NCI-H1694 (cell line): ENCODE measurements at regions not wholly inside any gene's neighbourhood (a gene's known extent, or its start where the extent isn't known, plus 50 kb on each side); places are given as distances from the start of the nearest gene placed in this dataset.
"Not testable (repeated sequence)": the region's sequence is repeated elsewhere in the genome, so short reads cannot be mapped to it uniquely, and the experiment has no call there.

ENCODE experiments used
- DNase-seq: peaks from one replicate; lab custom pipeline; 2025; lab: John Stamatoyannopoulos, UW

DNA sequence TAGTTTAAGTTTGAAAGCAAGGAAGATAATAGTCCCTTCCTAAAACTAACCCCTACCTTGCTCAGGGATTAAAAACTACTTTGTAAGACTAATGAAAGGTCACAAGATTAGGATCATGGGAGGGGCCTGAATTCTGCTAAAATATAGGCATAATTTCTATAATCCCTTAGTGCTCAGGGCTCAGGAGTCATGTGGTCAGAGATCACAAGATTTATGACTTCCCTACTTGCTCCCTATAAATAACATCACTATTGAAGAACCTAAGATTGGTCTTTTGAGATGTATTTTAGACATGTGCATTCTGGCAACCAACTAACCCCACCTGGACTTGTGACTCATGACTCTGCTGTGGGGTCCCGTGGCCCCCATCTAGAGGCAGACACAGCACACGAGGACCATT, 81.1 kb downstream of the STMND1 start:
- DNase-seq, result no peak

DNA sequence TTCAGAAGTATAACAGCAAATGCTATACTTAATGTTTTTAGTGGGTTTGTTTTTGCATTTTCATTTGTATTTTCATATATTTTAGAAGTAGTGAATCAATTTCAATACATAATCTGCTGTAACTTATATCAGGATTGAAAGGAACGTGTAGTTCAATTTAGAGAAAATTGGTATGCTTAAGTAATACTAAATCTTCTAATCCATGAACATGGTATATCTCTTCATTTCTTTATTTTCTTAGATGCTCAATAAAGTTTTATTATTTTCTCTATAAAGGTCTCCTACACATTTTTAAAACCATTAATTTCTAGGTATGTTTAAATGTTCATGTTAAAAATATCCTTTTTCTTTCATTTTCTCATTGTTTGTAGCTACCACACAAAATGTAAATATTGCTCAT, 85.1 kb downstream of the STMND1 start:
- DNase-seq, result no peak

DNA sequence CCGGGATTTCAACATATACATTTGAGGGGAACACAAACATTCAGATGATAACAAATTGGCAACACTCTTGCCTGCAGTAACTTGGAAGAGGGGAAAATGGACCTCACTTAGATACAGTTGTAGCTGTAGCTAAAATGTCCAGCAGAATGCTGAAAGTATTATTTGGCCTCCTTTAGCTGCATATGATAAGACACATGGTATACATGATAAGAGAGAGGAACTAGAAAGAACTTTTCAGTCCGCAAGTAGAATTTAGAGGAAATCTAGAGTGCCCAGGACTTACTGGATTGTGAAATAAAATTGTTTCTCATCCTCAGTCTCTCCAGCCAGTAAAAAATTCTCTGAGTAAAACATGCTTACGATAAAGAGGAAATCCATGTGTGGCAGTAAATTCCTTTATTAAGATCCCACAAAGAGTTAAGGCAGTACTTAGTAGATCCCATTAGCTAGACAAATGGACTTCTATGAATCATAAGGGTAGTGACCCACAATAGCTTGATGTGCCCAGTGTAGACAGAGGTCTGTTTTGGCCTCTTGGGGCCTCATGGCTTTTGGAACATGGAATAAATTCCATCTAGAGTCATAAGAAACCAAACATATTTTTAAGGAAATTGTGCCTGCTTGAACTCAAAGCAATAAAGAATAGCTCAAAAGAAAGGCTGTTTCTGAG, 87.9 kb upstream of the RBM24 start:
- DNase-seq, result no peak

DNA sequence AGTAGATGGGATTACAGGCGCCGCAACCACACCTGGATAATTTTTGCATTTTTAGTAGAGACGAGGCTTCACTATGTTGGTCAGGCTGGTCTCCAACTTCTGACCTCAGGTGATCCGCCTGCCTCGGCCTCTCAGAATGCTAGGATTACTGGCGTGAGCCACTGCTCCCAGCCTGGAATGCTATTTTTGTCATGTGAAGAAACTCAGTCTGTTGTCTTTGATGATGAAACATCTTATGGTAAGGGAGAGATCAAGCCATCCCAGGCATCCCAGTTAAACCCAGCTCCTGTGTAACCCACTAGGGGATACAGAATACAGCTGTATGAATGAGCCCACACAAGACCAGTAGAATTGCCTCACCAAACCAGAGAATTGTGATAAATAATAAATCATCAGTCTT, 83.6 kb upstream of the RBM24 start:
- DNase-seq, result no peak

DNA sequence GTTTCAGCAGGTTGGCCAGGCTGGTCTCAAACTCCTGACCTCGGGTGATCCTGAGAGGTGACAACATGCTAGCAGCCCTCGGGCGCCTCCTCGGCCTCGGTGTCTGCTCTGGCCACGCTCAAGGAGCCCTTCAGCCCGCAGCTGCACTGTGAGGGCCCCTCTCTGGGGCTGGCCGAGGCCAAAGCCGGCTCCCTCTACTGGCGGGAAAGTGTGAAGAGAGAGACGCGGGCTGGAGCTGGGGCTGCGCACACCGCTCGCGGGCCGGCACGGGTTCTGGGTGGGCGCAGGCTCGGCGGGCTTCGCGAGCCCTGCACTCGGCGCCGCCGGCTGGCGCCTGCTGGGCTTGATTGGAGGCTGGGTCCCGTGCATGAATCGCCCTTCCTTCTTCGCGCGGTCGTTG, 80.8 kb upstream of the RBM24 start:
- no peak for DNase-seq

DNA sequence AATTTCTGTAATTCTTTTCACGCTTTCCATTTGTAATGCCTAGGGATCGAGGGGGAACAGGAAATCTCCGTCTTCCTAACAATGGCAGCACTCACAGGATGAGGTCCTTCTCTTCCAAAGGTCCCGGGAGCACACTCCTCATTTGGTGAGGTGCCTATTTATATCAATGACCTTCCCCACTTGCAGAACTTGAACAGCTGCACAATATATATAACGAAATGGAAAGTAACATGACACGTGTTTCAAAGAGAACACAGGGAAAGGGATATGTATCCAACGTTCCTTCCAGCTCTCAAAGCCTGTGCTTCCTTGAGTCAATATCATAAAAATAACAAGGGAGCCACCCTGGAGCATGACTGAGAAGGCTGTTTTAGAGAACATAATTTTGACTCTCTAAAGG, 78.6 kb upstream of the RBM24 start:
- no peak for DNase-seq

DNA sequence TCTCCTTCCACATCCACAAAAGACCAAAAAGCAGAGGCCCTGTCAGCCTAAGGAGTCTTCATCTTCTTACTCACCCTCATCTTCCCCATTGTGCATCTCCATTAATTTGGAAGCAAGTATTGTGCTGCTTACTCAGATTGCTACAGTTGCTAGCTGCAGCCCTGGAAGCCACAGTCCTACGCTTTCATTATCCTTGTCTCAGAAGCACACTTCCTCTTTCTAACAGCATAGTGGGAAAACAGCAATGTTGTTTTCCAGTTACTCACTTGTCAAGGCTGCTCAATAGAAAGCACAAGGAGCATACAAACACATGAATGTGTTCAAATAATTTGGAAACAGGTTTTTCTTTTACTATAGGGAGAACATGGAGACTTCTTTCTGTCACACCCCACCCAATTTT, 76.6 kb upstream of the RBM24 start:
- no peak for DNase-seq

DNA sequence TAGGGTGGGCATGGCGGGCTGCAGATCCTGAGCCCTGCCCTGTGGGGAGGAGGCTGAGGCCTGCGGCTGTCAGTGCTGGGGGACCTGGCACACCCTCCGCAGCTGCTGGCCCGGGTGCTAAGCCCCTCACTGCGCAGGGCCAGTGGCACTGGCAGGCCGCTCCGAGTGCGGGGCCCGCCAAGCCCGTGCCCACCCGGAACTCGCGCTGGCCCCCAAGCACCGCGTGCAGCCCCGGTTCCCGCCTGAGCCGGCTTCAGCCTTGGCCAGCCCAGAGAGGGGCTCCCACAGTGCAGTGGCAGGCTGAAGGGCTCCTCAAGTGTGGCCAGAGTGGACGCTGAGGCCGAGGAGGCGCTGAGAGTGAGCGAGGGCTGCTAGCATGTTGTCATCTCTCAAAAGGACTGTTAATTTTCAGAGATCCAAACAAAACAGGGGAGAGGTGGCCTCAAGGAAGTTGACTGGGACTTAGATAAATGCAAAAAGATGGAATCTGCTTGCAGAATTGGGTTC, 74.5 kb upstream of the RBM24 start:
- no peak for DNase-seq

DNA sequence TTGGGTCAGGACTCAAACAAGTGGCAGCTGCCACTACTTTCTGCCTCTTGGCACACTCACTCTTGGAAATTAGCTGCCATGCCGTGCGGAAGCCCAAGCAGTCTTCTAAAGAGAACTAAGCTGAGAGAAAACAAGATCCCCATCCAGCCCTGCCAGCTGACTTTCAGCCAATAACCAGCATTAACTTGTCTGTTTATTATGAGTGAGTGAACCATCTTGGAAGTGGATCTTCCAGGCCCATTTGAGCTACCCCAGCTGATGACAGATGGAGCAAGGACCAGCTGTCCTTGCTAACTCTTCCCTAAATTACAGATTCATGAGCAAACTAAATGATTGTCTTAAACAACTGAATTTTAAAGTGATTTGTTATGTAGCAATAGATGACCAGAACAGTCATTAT, 73.9 kb upstream of the RBM24 start:
- DNase-seq, result no peak

DNA sequence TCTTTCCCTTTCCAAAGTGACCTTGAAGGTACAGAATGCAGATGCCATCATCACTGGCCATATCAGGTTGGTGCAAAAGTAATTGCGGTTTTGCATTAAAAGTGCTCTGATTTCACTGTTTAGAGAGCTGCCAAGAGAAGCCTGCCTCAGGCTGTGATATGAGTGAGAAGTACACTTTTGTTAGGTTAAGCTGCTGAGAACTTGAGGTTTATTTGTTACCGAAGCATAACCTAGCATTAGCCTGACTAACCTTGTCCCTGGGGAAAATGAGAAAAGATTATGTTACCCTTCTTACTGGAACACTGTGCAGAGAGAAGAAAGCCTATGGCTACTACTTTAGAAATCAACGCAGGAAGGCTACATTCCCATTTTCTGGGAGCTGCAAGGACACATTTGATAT, 70.5 kb upstream of the RBM24 start:
- DNase-seq, result no peak

DNA sequence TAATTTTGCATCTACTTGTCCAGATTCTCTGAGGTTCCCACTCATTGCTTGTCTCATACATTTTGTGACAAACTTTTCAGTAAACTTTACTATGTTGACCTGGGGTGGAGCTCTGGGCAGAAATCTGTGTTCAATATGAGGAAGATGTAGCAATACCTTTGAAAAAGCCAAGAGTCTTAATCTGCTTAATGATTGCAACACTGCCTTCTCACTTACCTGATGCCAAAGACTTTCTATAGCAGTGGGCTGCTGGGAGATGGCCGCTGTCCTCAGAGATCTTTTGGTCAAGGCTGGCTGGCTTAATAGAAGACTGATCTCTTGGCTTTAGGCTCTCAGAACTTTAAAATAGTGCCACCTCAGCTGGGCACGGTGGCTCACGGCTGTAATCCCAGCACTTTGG, 70.1 kb upstream of the RBM24 start:
- DNase-seq, result no peak

DNA sequence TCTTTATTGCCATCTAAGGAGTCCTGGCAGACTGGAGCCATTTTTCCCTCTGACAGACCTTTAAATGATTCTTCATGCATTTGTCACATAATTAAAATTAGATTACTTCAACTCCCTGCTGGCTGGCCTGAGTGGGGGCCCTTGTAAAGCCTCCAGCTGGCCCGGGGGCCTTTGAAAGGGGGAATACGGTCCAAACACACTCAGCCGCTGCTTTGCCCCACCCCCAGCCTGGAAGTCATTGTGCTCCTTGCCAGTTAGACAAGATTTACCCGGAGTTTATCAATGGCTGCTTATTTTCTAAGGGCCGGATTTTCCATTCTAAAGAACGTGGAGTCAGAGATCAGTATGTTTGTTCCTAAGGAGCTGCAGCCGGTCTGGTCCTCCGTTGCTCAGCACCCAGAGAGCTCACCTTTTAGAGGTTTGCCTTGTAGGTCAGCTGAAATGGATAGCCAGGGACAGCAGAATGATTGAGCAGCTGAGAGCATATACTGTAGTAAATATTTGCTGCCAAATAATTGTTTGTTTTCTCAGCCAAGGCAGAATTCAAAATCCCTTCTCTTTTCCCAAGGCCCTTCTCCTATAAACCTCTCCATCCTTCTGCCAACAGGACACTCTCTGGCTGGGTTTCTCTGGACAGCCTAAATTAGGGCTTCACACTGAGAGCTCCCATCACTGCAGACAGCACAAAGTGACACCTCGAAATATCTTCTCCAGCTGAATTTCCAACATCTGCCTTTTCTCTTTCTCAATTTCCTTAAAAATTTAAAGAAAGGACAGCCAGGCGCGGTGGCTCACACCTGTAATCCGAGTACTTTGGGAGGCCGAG, 68.4 kb upstream of the RBM24 start:
- DNase-seq, result no peak

DNA sequence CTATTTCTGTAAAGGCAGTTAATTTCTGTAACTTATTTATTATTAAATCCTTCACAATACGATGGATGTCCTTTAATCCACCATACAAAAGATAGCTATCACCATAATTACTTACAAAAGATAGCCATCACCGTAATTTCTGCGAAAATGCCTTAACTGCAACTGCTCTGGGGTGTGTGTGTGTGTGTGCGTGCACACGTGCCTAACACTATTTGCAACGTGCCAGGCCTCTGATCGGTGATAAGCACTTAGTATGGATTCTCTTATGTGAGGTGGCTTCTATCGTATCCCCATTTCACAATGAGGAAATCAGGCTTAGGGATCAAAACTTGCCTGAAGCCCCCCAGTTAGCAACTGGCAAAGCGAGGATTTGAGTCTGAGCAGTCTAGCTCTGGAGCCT, 67.1 kb upstream of the RBM24 start:
- no peak for DNase-seq

DNA sequence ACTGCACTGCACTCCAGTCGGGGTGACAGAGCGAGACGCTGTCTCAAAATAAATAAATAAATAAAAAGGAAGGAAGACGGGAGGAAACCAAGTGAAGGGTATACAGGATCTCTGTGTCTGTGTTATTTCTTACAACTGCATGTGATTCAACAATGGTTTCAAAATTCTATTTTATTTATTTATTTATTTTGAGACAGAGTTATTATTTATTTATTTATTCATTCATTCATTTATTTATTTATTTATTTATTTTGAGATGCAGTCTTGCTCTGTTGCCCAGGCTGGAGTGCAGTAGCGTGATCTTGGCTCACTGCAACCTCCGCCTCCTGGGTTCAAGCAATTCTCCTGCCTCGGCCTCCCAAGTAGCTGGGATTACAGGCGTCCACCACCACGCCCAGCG, 64.2 kb upstream of the RBM24 start:
- not testable (repeated sequence) for DNase-seq

DNA sequence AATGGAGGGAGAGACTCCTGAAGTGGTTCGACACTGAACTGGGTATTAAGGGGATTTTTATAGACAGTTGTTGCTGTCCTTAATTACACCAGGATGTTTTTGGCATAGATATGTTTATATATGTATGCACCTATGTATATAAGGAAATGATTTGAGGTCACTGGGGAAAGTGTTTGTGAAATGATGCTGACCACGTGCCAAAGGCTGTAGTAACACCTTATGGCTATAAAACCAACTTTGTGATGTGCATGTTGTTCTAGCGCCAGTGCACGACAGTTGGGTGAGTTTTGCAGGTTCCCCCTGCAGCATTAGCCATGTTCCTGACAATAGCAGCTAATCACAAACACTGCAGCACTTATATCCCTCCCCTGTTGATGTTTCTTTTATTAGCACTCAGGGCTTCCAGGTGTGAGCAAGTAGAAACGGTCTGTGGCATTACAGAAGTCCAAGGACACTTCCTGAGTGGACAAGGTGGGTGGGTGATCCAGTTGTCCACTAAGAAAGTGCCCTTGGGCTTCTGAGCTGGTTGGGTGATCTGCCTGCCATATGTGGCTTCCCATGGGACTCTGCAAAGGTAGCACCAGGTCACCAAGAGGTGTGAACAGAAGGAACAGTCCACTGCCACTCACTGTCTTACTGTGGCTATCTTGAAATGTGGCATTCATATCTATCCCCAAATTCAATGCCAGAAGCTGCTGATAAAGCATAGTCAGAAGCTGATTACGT, 63.0 kb upstream of the RBM24 start:
- DNase-seq, result no peak

DNA sequence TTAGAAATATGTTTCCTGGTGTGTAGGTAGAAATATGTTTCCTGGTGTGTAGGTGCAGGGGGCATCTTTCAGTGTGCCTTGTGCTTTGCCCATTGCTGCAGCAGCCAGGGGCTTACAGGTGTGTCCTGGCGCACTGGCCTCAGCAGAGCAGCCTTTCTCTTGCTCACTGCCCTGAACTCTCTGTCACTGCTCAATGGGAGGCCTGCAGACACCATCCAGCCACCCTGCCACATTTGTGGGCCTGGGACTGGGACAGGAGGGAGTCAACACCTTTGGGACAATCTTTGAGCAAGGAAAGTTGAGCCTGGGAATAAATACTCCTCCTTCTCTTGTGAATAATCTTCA, 62.4 kb upstream of the RBM24 start:
- DNase-seq, result no peak

DNA sequence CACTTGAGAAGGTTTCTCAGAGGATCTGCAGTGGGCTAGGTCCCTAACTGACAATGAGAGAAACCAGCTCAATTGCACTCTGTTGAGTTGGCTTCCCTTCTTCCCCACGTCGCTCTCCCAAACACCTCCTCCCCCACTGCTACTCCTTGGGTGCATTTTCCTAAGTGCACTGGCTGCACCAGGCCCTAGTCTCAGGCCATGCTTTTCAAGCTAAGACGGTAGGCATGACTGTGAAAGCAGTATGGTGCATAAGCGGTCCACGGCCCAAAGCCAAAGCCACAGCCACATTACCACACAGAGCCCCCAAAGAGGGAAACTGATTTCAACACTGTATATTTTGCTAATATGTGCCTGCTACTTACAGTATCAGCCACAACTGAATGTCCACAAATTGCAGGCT, 62.1 kb upstream of the RBM24 start:
- no peak for DNase-seq

DNA sequence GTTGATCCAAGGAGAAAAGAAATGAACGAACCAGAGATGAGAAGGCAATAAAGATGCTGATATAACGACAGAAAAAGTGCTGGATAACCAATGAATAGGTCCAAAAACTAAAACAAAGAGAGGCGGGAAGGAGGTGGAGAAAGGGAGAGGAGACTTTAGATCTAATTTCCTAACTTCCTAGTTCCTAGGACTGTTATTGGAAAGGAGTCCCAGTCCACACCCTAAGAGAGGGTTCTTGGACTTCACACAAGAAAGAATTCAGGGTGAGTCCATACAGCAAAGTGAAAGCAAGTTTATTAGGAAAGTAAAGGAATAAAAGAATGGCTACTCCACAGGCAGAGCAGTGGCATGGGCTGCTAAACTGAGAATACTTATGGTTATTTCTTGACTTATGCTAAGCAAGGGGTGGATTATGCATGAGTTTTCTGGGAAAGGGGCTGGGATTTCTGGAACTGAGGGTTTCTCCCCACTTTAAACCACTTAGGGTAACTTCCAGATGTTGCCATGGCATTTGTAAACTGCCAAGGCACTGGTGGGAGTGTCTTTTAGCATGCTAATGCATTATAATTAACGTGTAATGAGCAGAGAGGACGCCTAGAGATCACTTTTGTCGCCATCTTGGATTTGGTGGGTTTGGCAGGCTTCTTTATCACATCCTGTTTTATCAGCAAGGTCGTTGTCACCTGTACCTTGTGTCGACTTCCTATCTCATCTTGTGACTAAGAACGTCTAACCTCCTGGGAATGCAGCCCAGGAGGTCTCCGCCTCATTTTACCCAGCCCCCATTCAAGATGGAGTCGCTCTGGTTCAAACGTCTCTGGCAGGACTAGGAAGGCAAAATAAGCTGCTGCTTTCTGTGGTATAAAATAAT, 60.9 kb upstream of the RBM24 start:
- no peak for DNase-seq

DNA sequence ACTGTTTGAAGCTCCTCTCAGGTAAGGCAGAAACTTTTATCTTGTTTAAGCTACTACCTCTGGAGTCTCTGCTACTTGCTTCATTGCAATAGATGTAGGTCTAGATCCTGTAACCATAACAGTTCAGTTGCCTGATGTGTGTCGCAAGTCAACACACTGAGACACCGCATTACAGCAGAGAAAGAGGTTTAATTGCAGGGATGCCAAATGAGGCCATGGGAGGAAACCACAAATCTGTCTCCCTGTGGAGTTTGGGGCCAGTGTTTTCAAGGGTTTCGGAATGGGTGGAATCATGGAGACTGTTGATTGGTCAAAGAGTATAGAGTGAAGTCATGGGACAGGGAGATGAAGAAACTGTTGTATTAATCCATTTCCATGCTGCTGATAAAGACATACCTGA, 57.1 kb upstream of the RBM24 start:
- no peak for DNase-seq

DNA sequence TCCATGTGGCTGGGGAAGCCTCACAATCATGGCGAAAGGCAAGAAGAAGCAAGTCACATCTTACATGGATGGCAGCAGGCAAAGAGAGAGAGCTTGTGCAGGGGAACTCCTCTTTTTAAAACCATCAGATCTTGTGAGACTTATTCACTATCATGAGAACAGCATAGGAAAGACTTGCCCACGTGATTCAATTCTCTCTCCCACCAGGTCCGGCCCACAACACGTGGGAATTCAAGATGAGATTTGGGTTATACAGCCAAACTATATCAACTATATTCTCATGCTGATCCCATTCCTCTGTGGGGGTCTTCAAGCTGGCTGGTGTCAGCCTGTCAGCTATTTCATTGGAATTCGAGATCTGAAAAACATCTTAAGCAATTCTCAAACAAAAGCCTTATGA, 56.7 kb upstream of the RBM24 start:
- not testable (repeated sequence) for DNase-seq

DNA sequence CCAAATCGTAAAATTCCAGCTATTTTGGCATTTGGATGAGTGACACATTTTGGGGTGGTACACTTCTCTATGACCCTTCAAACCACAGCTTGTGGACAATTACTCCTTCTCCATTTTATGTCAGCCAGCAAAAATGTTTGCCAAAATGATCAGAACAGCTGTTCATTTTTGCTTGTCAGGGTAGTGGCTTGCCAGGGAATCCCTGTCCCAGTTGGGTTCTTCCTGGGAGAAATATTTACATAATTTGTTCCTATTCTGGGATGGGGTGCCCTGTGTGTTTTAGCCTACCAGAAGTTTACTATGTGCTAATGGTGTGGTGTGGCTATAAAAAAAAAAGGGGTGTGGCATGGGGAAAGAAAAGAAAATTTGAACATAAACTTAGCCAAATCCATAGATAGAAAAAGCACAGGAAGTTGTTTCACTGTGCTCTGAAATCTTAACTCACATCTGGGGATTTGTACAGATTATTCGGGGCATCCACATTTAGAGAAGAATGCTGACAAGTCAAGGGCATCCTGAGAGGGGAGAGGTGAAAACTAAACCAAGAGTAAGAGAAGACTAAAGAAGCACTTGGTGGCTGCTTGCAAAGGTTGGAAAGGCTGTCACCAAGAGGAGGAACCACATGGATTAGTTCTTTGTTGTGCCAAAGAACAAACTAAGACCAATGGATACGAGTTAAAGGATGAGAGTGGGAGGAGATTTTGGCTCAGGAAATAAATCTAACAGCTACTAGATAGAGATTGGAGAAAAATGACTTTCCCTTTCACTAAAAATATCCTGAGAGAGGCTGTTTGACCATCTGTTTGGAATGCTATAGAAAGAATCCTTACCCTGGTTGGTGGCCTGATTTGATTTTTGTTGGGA, 55.2 kb upstream of the RBM24 start:
- peak; percentile 28 for DNase-seq
